BLaER1 treated with 17β-estradiol and CSF1 and Interleukin-3, amounts not matched to agents 10 nM and 100 nM (cell line): ENCODE measurements at regions not wholly inside any gene's neighbourhood (a gene's known extent, or its start where the extent isn't known, plus 50 kb on each side); places are given as distances from the start of the nearest gene placed in this dataset.
A peak's percentile ranks its signal among the peaks of the same experiment; 100 is the strongest.
"Not testable (repeated sequence)": the region's sequence is repeated elsewhere in the genome, so short reads cannot be mapped to it uniquely, and the experiment has no call there.

Source experiments
- H3K27ac ChIP-seq, 11 experiments: shearing (Covaris generic); formaldehyde crosslinking; 2 replicates each; pipeline ENCODE4 v1.8.1; 2022
- H3K27me3 ChIP-seq, 11 experiments: shearing (Covaris generic); formaldehyde crosslinking; 2 replicates each; pipeline ENCODE4 v1.8.1; 2022
- H3K36me3 ChIP-seq, 11 experiments: shearing (Covaris generic); formaldehyde crosslinking; 2 replicates each; pipeline ENCODE4 v1.8.1; 2022
- H3K4me1 ChIP-seq, 10 experiments: shearing (Covaris generic); formaldehyde crosslinking; 2 replicates each; pipeline ENCODE4 v1.8.1; 2022
- H3K4me2 ChIP-seq, 11 experiments: shearing (Covaris generic); formaldehyde crosslinking; 2 replicates each; pipeline ENCODE4 v1.8.1; 2022
- H3K4me3 ChIP-seq, 10 experiments: shearing (Covaris generic); formaldehyde crosslinking; 2 replicates each; pipeline ENCODE4 v1.8.1; 2022
- H3K9ac ChIP-seq, 11 experiments: shearing (Covaris generic); formaldehyde crosslinking; 2 replicates each; pipeline ENCODE4 v1.8.1; 2022
- H3K9me3 ChIP-seq, 11 experiments: shearing (Covaris generic); formaldehyde crosslinking; replicated peaks in 1 of 11; 2 replicates each; pipeline ENCODE4 v1.8.1; 2022
- H4K20me1 ChIP-seq, 11 experiments: shearing (Covaris generic); formaldehyde crosslinking; 2 replicates each; pipeline ENCODE4 v1.8.1; 2022
- Cebpa-rat ChIP-seq, 11 experiments: shearing (Covaris generic); IDR thresholded peaks; 2 replicates each; pipeline ENCODE4 v1.8.1; 2022

- no peak overlapping the region for H3K9ac ChIP-seq
Observed at GRCh38 chr4:23113104-23113503, 420.4 kb downstream of the GBA3 start.

GRCh38 chr4:23106516-23106915 is 413.8 kb downstream of the GBA3 start:
- no peaks in the 10 kb centered on the region for H3K36me3 ChIP-seq
- no peak overlapping the region for H3K27ac ChIP-seq
- no peak for TF ChIP-seq Cebpa-rat (IDR thresholded peaks at IDR 0.05)
- no peak overlapping the region for H3K9ac ChIP-seq
- H3K9me3 ChIP-seq = 0 out of 22 replicates have a peak, but pooled peaks cover 0 to 1% (median 0%) of the 10 kb centered on the region in 11 experiments
- no peak overlapping the region for H3K4me3 ChIP-seq
- no peaks in the 10 kb centered on the region for H4K20me1 ChIP-seq
- H3K27me3 ChIP-seq = no peaks in the 10 kb centered on the region
- no peak overlapping the region for H3K4me2 ChIP-seq
- no peaks in the 10 kb centered on the region for H3K4me1 ChIP-seq

More at GRCh38 chr4:23113104-23113503, 420.4 kb downstream of the GBA3 start:
- no peaks in the 10 kb centered on the region for H3K27me3 ChIP-seq
- no peak overlapping the region for H3K4me3 ChIP-seq
- H3K4me1 ChIP-seq = no peaks in the 10 kb centered on the region
- H4K20me1 ChIP-seq = no peaks in the 10 kb centered on the region
- no peaks in the 10 kb centered on the region for H3K9me3 ChIP-seq
- no peak overlapping the region for H3K4me2 ChIP-seq
- H3K36me3 ChIP-seq = no peaks in the 10 kb centered on the region
- no peak overlapping the region for H3K27ac ChIP-seq
- no peak for TF ChIP-seq Cebpa-rat (IDR thresholded peaks at IDR 0.05)

GRCh38 chr4:23105759-23106370 is 413.1 kb downstream of the GBA3 start:
- Histone ChIP-seq H3K4me1 (no peaks in the 10 kb centered on the region), H3K27me3 (no peaks in the 10 kb centered on the region), H3K4me3 (no peak overlapping the region), H3K9ac (no peak overlapping the region), H3K27ac (no peak overlapping the region), H3K36me3 (no peaks in the 10 kb centered on the region), H4K20me1 (no peaks in the 10 kb centered on the region), H3K4me2 (no peak overlapping the region), H3K9me3 (peaks cover 0 to 5% (median 0%) of the 10 kb centered on the region in 11 experiments; a peak in 1 of 22 replicates)
- no peak for TF ChIP-seq Cebpa-rat (IDR thresholded peaks at IDR 0.05)

- Histone ChIP-seq H3K9me3 (peaks cover 15 to 29% (median 21%) of the 10 kb centered on the region in 11 experiments), H3K4me1 (peaks cover 1 to 16% (median 3%) of the 10 kb centered on the region in 10 experiments; a peak in 16 of 20 replicates), H3K27me3 (no peaks in the 10 kb centered on the region), H3K27ac (no peak overlapping the region), H3K4me3 (no peak overlapping the region), H3K4me2 (peak overlapping the region in 1 of 11 experiments; percentile 17; a peak in 1 of 22 replicates), H4K20me1 (no peaks in the 10 kb centered on the region), H3K9ac (no peak overlapping the region), H3K36me3 (no peaks in the 10 kb centered on the region)
- no peak for TF ChIP-seq Cebpa-rat (IDR thresholded peaks at IDR 0.05)
Observed at GRCh38 chr4:23097251-23097650, 404.5 kb downstream of the GBA3 start.

- Histone ChIP-seq H3K4me3 (peak overlapping the region in 1 of 10 experiments; percentile 14; a peak in 2 of 20 replicates), H3K27ac (peak overlapping the region in 9 of 11 experiments; percentile 32 to 60 (median 51); a peak in 15 of 22 replicates), H3K4me2 (peak overlapping the region; percentile 30 to 81 (median 61); a peak in 20 of 22 replicates)
Observed at GRCh38 chr4:23091711-23092110, 399.0 kb downstream of the GBA3 start.

GRCh38 chr4:23085249-23085568 is 392.5 kb downstream of the GBA3 start:
- Histone ChIP-seq H3K27ac (no peak overlapping the region), H3K9ac (no peak overlapping the region), H4K20me1 (no peaks in the 10 kb centered on the region), H3K36me3 (0 out of 22 replicates have a peak, but pooled peaks cover 0 to 4% (median 0%) of the 10 kb centered on the region in 11 experiments), H3K27me3 (no peaks in the 10 kb centered on the region; a peak in 2 of 22 replicates), H3K4me1 (peaks cover 0 to 14% (median 0%) of the 10 kb centered on the region in 10 experiments; a peak in 6 of 20 replicates), H3K4me2 (peak overlapping the region in 3 of 11 experiments; percentile 13 to 42 (median 37); a peak in 4 of 22 replicates), H3K4me3 (no peak overlapping the region), H3K9me3 (peaks cover 15 to 24% (median 18%) of the 10 kb centered on the region in 11 experiments)
- TF ChIP-seq Cebpa-rat (IDR thresholded peaks at IDR 0.05) = no peak

More at GRCh38 chr4:23091711-23092110, 399.0 kb downstream of the GBA3 start:
- Histone ChIP-seq H3K27me3 (no peaks in the 10 kb centered on the region), H3K9me3 (peaks cover 15 to 25% (median 22%) of the 10 kb centered on the region in 11 experiments), H4K20me1 (no peaks in the 10 kb centered on the region), H3K9ac (peak overlapping the region in 2 of 11 experiments; percentile 42 to 51; a peak in 5 of 22 replicates), H3K36me3 (no peaks in the 10 kb centered on the region), H3K4me1 (peaks cover 15 to 27% (median 19%) of the 10 kb centered on the region in 10 experiments; a peak in 19 of 20 replicates)
- TF ChIP-seq Cebpa-rat (IDR thresholded peaks at IDR 0.05) = no peak

- H3K9me3 ChIP-seq = peaks cover 20 to 29% (median 24%) of the 10 kb centered on the region in 11 experiments
- peak overlapping the region in 3 of 11 experiments; percentile 13 to 42 (median 37); a peak in 6 of 22 replicates for H3K4me2 ChIP-seq
- H3K9ac ChIP-seq = no peak overlapping the region
- TF ChIP-seq Cebpa-rat (IDR thresholded peaks at IDR 0.05) = no peak
- 0 out of 22 replicates have a peak, but pooled peaks cover 0 to 7% (median 0%) of the 10 kb centered on the region in 11 experiments for H3K36me3 ChIP-seq
- H3K27ac ChIP-seq = peak overlapping the region in 1 of 11 experiments; percentile 28; a peak in 2 of 22 replicates
- H3K4me1 ChIP-seq = peaks cover 0 to 14% (median 0%) of the 10 kb centered on the region in 10 experiments; a peak in 6 of 20 replicates
- H4K20me1 ChIP-seq = no peaks in the 10 kb centered on the region
- no peak overlapping the region for H3K4me3 ChIP-seq
- no peaks in the 10 kb centered on the region; a peak in 2 of 22 replicates for H3K27me3 ChIP-seq
Observed at GRCh38 chr4:23084559-23085248, 392.0 kb downstream of the GBA3 start.

- H3K4me2 ChIP-seq = no peak overlapping the region
- no peak overlapping the region for H3K27ac ChIP-seq
- no peaks in the 10 kb centered on the region; a peak in 2 of 22 replicates for H3K27me3 ChIP-seq
- H3K36me3 ChIP-seq = 0 out of 22 replicates have a peak, but pooled peaks cover 0 to 7% (median 0%) of the 10 kb centered on the region in 11 experiments
- TF ChIP-seq Cebpa-rat (IDR thresholded peaks at IDR 0.05) = no peak
- peaks cover 0 to 14% (median 0%) of the 10 kb centered on the region in 10 experiments; a peak in 6 of 20 replicates for H3K4me1 ChIP-seq
- no peaks in the 10 kb centered on the region for H4K20me1 ChIP-seq
- no peak overlapping the region for H3K4me3 ChIP-seq
- peaks cover 31 to 39% (median 37%) of the 10 kb centered on the region in 11 experiments for H3K9me3 ChIP-seq
- H3K9ac ChIP-seq = no peak overlapping the region
Observed at GRCh38 chr4:23083391-23083790, 390.7 kb downstream of the GBA3 start.

GRCh38 chr4:23080171-23080570 is 387.4 kb downstream of the GBA3 start:
- peaks cover 0 to 10% (median 0%) of the 10 kb centered on the region in 10 experiments; a peak in 6 of 20 replicates for H3K4me1 ChIP-seq
- H3K27me3 ChIP-seq, H3K9ac ChIP-seq, H3K36me3 ChIP-seq, H4K20me1 ChIP-seq, H3K4me2 ChIP-seq, H3K27ac ChIP-seq: not testable (repeated sequence)
- peaks cover 31 to 43% (median 37%) of the 10 kb centered on the region in 11 experiments for H3K9me3 ChIP-seq
- 0 out of 20 replicates have a peak overlapping the region, but pooled peaks of 1 of the 10 experiments have one; percentile 8 for H3K4me3 ChIP-seq
